Epithelial cell of esophagus (primary cell): ENCODE measurements at regions not wholly inside any gene's neighbourhood (a gene's known extent, or its start where the extent isn't known, plus 50 kb on each side); places are given as distances from the start of the nearest gene placed in this dataset.

Source experiments
- DNase-seq: peaks from one replicate; pipeline ENCODE4 v3.0.0; 2010; ENCODE audit warnings: low read depth
- H3K4me3 ChIP-seq: 2 replicates; pipeline ENCODE4 v1.5.1; 2011; ENCODE audit warnings: mild to moderate bottlenecking, low read length, control low read depth
- TF ChIP-seq, protein P1 (sequence below): IDR thresholded peaks from 2 replicates; pipeline ENCODE4 v1.5.1; 2011; ENCODE audit warnings: low read depth, mild to moderate bottlenecking, low read length, control low read depth, inconsistent platforms; ENCODE audit not compliant: insufficient read depth; ENCODE audit errors: missing control alignments

DNA sequence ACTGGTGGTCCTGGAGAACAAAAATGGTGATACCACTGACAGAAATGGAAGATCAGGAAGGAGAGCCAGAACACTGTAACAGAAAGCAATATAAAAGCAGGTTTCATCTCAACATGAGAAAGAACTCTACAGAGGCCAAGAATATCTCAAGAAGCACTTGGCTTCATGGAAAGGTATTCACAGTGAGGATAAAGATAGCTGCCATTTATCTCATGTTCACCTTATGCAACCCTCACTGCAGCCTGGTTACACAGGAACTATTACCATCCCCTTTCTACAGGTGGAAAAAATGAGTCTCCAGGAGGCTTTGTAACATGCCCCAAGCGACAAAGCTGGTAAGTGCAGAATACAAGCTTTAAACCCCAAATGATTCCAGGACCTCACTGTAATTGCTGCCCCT lies 606.1 kb upstream of the CADM1 start:
- TF ChIP-seq, protein P1, sequence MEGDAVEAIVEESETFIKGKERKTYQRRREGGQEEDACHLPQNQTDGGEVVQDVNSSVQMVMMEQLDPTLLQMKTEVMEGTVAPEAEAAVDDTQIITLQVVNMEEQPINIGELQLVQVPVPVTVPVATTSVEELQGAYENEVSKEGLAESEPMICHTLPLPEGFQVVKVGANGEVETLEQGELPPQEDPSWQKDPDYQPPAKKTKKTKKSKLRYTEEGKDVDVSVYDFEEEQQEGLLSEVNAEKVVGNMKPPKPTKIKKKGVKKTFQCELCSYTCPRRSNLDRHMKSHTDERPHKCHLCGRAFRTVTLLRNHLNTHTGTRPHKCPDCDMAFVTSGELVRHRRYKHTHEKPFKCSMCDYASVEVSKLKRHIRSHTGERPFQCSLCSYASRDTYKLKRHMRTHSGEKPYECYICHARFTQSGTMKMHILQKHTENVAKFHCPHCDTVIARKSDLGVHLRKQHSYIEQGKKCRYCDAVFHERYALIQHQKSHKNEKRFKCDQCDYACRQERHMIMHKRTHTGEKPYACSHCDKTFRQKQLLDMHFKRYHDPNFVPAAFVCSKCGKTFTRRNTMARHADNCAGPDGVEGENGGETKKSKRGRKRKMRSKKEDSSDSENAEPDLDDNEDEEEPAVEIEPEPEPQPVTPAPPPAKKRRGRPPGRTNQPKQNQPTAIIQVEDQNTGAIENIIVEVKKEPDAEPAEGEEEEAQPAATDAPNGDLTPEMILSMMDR, result no peak
- no peak overlapping the region for H3K4me3 ChIP-seq

DNA sequence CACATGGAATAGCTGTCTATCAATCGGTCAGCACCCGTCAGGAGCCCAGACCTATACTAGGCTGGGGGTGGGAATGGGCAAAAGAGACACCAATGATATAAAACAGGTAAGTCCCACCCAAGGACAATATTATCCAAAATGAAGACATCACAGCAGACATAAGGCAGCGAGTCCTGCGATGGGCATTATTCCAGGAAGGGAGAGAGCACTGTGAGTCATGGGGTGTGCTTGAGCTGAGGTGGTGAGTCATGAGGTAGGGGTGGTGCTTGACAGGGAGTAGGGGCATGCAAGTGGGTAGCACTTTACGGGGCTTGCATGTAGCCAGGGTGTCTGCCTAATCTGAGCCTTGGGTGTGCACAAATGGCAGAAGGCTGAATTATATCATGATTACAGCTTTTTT lies 605.0 kb upstream of the CADM1 start:
- DNase-seq, result peak; percentile 43

More for the DNA sequence above, 606.1 kb upstream of the CADM1 start:
- no peak for DNase-seq

DNA sequence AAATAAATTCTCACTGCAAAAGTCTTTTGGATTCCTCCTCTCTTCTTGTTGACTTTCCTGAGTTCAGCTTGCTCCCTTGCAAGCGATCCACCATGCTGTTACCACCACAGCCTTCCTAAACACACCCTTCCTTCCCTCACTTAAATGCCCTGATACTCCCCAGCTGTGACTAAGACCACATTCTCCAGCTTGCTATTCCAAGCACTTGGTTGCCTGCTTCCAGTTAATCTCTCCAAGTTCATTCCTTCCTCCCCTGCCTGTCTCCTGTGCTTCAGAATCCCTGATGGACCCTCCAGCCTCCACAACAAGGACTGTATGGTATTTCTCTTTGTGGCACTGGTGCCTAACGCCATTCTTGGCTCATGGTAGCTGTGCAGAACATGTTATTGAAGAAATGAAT lies 603.9 kb upstream of the CADM1 start:
- TF ChIP-seq, protein P1, result no peak
- DNase-seq, result no peak
- H3K4me3 ChIP-seq, result no peak overlapping the region

More for the DNA sequence above, 605.0 kb upstream of the CADM1 start:
- TF ChIP-seq, protein P1, result no peak
- no peak overlapping the region for H3K4me3 ChIP-seq

DNA sequence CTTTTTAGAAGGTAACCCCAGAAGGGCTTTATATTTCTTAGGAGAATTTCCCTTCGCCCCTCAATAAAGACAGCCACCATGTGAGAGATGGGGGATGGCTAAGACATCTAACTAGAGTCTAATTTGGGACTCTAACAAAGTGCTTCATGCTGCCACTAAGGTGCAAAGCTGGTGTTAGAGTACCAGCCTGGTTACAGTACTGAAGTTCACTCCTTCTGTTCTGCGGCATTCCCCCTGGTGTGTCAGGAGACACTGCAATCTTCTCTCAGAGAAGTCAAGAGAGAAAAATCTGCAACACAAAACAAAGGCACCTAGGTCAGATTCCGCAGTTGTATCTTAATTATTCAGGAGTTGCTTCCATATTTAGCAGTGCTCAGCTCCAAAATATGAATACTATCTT lies 603.0 kb upstream of the CADM1 start:
- DNase-seq, result no peak
- TF ChIP-seq, protein P1, result no peak
- no peak overlapping the region for H3K4me3 ChIP-seq

DNA sequence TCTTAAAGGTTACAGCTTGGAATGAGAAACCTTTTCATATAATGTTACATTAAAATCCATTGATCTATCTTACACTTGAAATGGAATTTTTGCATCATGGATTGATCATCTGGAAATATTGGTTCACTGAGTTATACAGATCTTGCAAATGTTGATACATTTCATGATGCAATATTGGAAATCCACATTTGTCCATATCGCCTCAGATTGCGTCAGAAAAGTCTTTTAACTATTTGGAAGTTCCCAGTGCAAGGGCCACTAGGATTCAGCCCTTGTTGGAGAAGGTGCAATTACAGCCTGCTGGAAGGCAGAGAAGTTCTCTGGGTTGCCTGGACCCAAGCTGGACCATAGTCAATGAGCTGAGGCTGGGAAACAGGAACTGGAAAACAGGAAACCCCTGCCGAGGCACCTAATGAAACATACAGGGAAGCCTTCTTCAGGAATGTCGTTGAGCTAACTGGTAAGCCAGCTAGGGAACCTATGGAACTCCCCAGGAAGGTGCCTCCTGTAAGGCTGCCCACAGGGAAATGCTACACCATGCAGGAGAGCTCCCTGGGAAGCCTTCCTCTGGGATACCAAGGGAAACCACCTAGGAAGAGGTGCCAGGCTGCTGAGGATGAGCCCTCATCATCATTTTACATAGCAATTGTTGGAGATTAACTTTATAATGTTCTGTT lies 600.4 kb upstream of the CADM1 start:
- no peak for DNase-seq
- H3K4me3 ChIP-seq, result no peak overlapping the region
- TF ChIP-seq, protein P1, result no peak

DNA sequence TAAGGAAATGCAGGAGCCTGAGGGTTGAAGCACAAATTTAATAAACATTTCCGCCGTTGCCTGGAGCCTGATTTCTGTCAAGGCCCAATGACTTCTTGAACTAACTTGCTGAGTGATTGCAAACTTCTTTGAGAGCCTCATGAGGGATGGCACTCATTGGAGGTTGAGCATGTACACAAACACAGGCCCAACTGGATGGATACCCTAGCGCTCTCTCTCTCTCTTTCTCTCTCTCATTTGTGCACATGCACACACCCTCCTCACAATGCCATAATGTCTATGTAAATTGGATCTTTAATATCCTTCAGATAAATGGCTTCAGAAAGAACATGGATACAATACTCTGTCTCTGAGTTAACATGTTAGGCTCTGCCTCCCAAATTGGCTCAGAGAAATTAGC lies 597.7 kb upstream of the CADM1 start:
- DNase-seq, result no peak
- H3K4me3 ChIP-seq, result no peak overlapping the region
- TF ChIP-seq, protein P1, result no peak

DNA sequence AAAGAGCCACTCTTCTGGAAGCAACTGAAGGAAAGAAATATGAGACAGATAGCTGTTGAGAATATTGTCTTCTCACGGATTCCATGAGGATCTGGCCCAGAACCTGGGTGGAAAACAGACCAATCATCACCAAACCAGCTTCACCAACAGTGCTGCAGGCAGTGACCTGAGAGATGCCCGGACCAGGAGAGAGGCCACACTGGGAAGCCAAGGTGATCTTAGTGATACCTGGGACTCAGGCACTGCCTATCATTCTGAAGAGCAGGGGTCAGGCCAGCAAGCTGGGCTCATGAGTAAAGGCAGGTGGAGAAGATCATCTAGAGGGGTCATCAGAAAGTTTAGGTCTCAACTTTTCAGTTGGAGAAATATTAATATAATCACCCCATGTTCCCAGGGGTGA lies 595.8 kb upstream of the CADM1 start:
- no peak for DNase-seq
- H3K4me3 ChIP-seq, result no peak overlapping the region
- TF ChIP-seq, protein P1, result no peak
